SH-SY5Y (cell line): ENCODE measurements at regions not wholly inside any gene's neighbourhood (a gene's known extent, or its start where the extent isn't known, plus 50 kb on each side); places are given as distances from the start of the nearest gene placed in this dataset.

ENCODE experiments used
- GATA2 ChIP-seq: IDR thresholded peaks from 2 replicates; pipeline ENCODE4 v1.6.1; 2011; ENCODE audit warnings: mild to moderate bottlenecking, low read depth, low read length
- GATA3 ChIP-seq: IDR thresholded peaks from 2 replicates; pipeline ENCODE4 v1.6.1; 2011; ENCODE audit warnings: low read depth, mild to moderate bottlenecking, low read length, moderate library complexity

GRCh38 chr1:2929335-2929734, 91.9 kb upstream of the ACTRT2 start:
- TF ChIP-seq GATA2 (no peak), GATA3 (no peak)
